GM21360 (cell line): ENCODE measurements at regions not wholly inside any gene's neighbourhood (a gene's known extent, or its start where the extent isn't known, plus 50 kb on each side); places are given as distances from the start of the nearest gene placed in this dataset.
"Not testable (repeated sequence)": the region's sequence is repeated elsewhere in the genome, so short reads cannot be mapped to it uniquely, and the experiment has no call there.

Experiments
- ATAC-seq: cut with Tn5 transposase; IDR thresholded peaks from one replicate; pipeline ENCODE4 v1.9.1; 2021; ENCODE audit warnings: mild to moderate bottlenecking, moderate library complexity; ENCODE audit not compliant: unreplicated experiment

GRCh38 chr4:177175473-177175872, 134.2 kb upstream of the NEIL3 start:
- ATAC-seq: no peak

GRCh38 chr4:177177541-177178081, 132.1 kb upstream of the NEIL3 start:
- no peak for ATAC-seq

GRCh38 chr4:177178246-177178645, 131.4 kb upstream of the NEIL3 start:
- no peak for ATAC-seq

- ATAC-seq: no peak
These were observed 127.5 kb upstream of the NEIL3 start for GRCh38 chr4:177182166-177182565.

- ATAC-seq: no peak
These were observed 126.9 kb upstream of the NEIL3 start for GRCh38 chr4:177182728-177183127.

GRCh38 chr4:177185151-177185550, 124.5 kb upstream of the NEIL3 start:
- ATAC-seq: no peak

GRCh38 chr4:177185579-177185978, 124.1 kb upstream of the NEIL3 start:
- ATAC-seq: no peak

GRCh38 chr4:177187371-177187770, 122.3 kb upstream of the NEIL3 start:
- ATAC-seq: no peak

GRCh38 chr4:177190995-177191580, 118.6 kb upstream of the NEIL3 start:
- ATAC-seq: no peak

GRCh38 chr4:177191586-177191985, 118.1 kb upstream of the NEIL3 start:
- no peak for ATAC-seq

- no peak for ATAC-seq
These were observed 117.7 kb upstream of the NEIL3 start for GRCh38 chr4:177191991-177192390.

GRCh38 chr4:177193024-177193715, 116.5 kb upstream of the NEIL3 start:
- ATAC-seq: not testable (repeated sequence)

- ATAC-seq: no peak
These were observed 114.8 kb upstream of the NEIL3 start for GRCh38 chr4:177194906-177195305.

GRCh38 chr4:177196615-177197014, 113.1 kb upstream of the NEIL3 start:
- no peak for ATAC-seq

GRCh38 chr4:177201614-177202013, 108.1 kb upstream of the NEIL3 start:
- no peak for ATAC-seq

- no peak for ATAC-seq
These were observed 105.5 kb upstream of the NEIL3 start for GRCh38 chr4:177204126-177204525.

GRCh38 chr4:177214935-177215334, 94.7 kb upstream of the NEIL3 start:
- no peak for ATAC-seq

- ATAC-seq: no peak
These were observed 89.3 kb upstream of the NEIL3 start for GRCh38 chr4:177220376-177220775.

- ATAC-seq: no peak
These were observed 86.9 kb upstream of the NEIL3 start for GRCh38 chr4:177222781-177223180.

GRCh38 chr4:177225605-177226004, 84.1 kb upstream of the NEIL3 start:
- no peak for ATAC-seq

- no peak for ATAC-seq
These were observed 82.0 kb upstream of the NEIL3 start for GRCh38 chr4:177227636-177228035.

GRCh38 chr4:177228599-177228998, 81.1 kb upstream of the NEIL3 start:
- ATAC-seq: no peak

GRCh38 chr4:177229331-177229730, 80.3 kb upstream of the NEIL3 start:
- no peak for ATAC-seq
